K562 (cell line): ENCODE measurements at regions not wholly inside any gene's neighbourhood (a gene's known extent, or its start where the extent isn't known, plus 50 kb on each side); places are given as distances from the start of the nearest gene placed in this dataset.

Source experiments
- CCNT2 ChIP-seq: IDR thresholded peaks from 2 replicates; pipeline ENCODE4 v1.6.1; 2011; ENCODE audit warnings: borderline replicate concordance, low read depth, mild to moderate bottlenecking, moderate library complexity, mixed read lengths, low read length; ENCODE audit not compliant: insufficient read length; ENCODE audit errors: extremely low read depth
- ELF1 ChIP-seq: fragments of 200-800 bp; sonication (Bioruptor generic); IDR thresholded peaks from 2 replicates; pipeline ENCODE4 v1.6.1; 2016; ENCODE audit warnings: missing genetic modification characterization, missing compliant biosample characterization
- GTF2E2 ChIP-seq: fragments of 200-800 bp; sonication (Bioruptor generic); IDR thresholded peaks from 2 replicates; pipeline ENCODE4 v1.6.1; 2016; ENCODE audit warnings: missing genetic modification characterization, missing compliant biosample characterization
- HDGF ChIP-seq: fragments of 450-650 bp; IDR thresholded peaks from 2 replicates; pipeline ENCODE4 v1.6.1; 2016
- NR3C1 ChIP-seq: sonication (generic); formaldehyde crosslinking; IDR thresholded peaks from 2 replicates; pipeline ENCODE4 v1.8.1; 2022; ENCODE audit warnings: missing genetic modification reagents
- PATZ1 ChIP-seq: fragments of 250-450 bp; sonication (Bioruptor Pico); IDR thresholded peaks from 2 replicates; pipeline ENCODE4 v1.5.0; 2020; ENCODE audit warnings: mild to moderate bottlenecking, borderline replicate concordance
- POLR2AphosphoS5 ChIP-seq: IDR thresholded peaks from 2 replicates; pipeline ENCODE4 v1.6.1; 2011; ENCODE audit warnings: mild to moderate bottlenecking, low read depth, low read length, moderate library complexity; ENCODE audit not compliant: control insufficient read depth, insufficient read depth
- RAD21 ChIP-seq, 2 experiments: fragments of 250-450 bp in 1 of 2; fragments of 450-650 bp in 1 of 2; sonication (Bioruptor Pico) in 1 of 2; formaldehyde crosslinking in 1 of 2; IDR thresholded peaks in 1 of 2; conservative IDR thresholded peaks in 1 of 2; 2 replicates each; pipeline versions ENCODE4 v1.4.0 to v1.8.0; 2020 to 2022; ENCODE audit warnings: mild to moderate bottlenecking in 2 of 2, moderate library complexity in 1 of 2
- TAF1 ChIP-seq: IDR thresholded peaks from 2 replicates; pipeline ENCODE4 v1.6.1; 2011; ENCODE audit warnings: mild to moderate bottlenecking, low read length, moderate library complexity; ENCODE audit not compliant: insufficient read depth, control insufficient read depth, severe bottlenecking; ENCODE audit errors: extremely low read depth
- ZFP36 ChIP-seq: fragments of 150-350 bp; IDR thresholded peaks from 2 replicates; pipeline ENCODE4 v1.6.1; 2018; ENCODE audit warnings: low read length, low read depth; ENCODE audit not compliant: partially characterized antibody
- ZNF175 ChIP-seq: fragments of 200-800 bp; sonication (Bioruptor generic); IDR thresholded peaks from 2 replicates; pipeline ENCODE4 v1.6.1; 2016; ENCODE audit warnings: low read depth, mild to moderate bottlenecking, missing genetic modification characterization, missing compliant biosample characterization
- TF ChIP-seq, protein P1 (sequence below), 3 experiments: IDR thresholded peaks in 2 of 3; conservative IDR thresholded peaks in 1 of 3; 2 replicates each; pipeline ENCODE4 v1.5.1; 2011 to 2012; ENCODE audit warnings: low read length in 3 of 3, mild to moderate bottlenecking in 3 of 3, control low read depth in 2 of 3, improper control_type of control experiment in 1 of 3, inconsistent platforms in 1 of 3, low read depth in 1 of 3, mixed read lengths in 1 of 3, moderate library complexity in 1 of 3; ENCODE audit not compliant: insufficient read depth in 2 of 3

DNA sequence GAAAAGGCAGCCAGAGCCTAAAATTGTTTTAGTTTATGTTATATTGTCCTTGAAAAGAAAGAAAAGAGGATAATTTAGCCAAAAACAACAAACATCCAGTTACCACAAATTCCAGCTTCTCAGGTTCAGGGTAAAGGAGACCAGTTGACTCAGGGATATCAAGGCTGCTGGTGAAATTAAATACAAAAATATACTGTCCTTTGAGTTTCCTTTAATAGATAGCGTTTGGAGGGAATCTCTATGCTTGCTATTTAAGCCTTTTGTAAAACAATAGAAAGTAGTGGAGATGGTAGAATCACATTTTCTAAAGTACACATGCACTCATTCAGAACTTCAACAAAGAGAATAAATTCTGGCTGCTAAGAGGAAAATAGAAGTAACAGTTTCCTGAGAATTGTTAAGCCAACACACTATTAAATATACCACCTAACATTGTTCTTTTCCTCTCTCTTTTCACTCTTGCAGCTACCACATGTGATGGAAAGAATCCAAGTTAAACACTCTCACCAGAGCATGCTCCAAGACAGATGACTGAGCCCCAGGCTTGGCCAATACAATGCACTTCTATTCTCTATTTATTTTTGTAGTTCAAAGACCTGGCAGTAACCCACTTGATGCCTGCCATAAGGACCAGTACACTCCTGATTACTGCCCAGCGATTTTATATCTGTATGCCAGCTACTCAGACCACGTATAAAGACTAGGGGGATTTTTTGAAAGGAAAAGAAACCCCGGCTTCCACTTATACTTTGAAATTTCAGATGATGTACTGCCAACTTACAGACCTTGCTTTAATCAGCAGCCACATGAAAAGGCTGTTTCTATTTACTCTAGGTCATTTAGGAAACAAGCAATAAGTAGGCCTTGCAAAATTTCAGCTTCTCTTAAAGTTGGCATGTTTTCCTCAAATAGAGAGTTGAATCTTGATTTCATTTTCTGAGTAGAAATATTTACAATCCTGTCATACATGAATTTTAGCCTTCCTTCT is 756.9 kb downstream of the FAT4 start:
- no peak for TF ChIP-seq GTF2E2 (tag)
- no peak for TF ChIP-seq ELF1 (tag)
- TF ChIP-seq RAD21 (CRISPR knock-in tag; conservative IDR thresholded peaks at IDR 0.05 in 1 of 2, IDR thresholded peaks at IDR 0.05 in 1 of 2), result no peak
- no peak for TF ChIP-seq ZFP36
- TF ChIP-seq POLR2AphosphoS5, result no peak
- TF ChIP-seq NR3C1, result no peak
- no peak for TF ChIP-seq TAF1
- no peak for TF ChIP-seq PATZ1 (CRISPR knock-in tag)
- no peak for TF ChIP-seq ZNF175 (CRISPR knock-in tag)
- TF ChIP-seq HDGF, result no peak
- TF ChIP-seq, protein P1, sequence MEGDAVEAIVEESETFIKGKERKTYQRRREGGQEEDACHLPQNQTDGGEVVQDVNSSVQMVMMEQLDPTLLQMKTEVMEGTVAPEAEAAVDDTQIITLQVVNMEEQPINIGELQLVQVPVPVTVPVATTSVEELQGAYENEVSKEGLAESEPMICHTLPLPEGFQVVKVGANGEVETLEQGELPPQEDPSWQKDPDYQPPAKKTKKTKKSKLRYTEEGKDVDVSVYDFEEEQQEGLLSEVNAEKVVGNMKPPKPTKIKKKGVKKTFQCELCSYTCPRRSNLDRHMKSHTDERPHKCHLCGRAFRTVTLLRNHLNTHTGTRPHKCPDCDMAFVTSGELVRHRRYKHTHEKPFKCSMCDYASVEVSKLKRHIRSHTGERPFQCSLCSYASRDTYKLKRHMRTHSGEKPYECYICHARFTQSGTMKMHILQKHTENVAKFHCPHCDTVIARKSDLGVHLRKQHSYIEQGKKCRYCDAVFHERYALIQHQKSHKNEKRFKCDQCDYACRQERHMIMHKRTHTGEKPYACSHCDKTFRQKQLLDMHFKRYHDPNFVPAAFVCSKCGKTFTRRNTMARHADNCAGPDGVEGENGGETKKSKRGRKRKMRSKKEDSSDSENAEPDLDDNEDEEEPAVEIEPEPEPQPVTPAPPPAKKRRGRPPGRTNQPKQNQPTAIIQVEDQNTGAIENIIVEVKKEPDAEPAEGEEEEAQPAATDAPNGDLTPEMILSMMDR (IDR thresholded peaks at IDR 0.05 in 2 of 3, conservative IDR thresholded peaks at IDR 0.05 in 1 of 3; ENCODE audit: insufficient read depth in 2 of 3, low read depth in 1 of 3, low read length in 3 of 3), result no peak
- no peak for TF ChIP-seq CCNT2
